ENCODE measurements at regions not wholly inside any gene's neighbourhood (a gene's known extent, or its start where the extent isn't known, plus 50 kb on each side); places are given as distances from the start of the nearest gene placed in this dataset.

- TF ChIP-seq CTCF (IDR thresholded peaks at IDR 0.05; ENCODE audit: borderline replicate concordance, extremely low read depth, low read length, poor library complexity, severe bottlenecking), result no peak
- no peak for TF ChIP-seq EZH2 (IDR thresholded peaks at IDR 0.05; ENCODE audit: borderline replicate concordance, low read depth, low read length, severe bottlenecking)
Observed at GRCh38 chr2:58606799-58607198, 365.7 kb upstream of the FANCL start.
